Activated CD4-positive, alpha-beta T cell treated with anti-CD3 and anti-CD28 coated beads for 4 hours (primary cell): ENCODE measurements at regions not wholly inside any gene's neighbourhood (a gene's known extent, or its start where the extent isn't known, plus 50 kb on each side); places are given as distances from the start of the nearest gene placed in this dataset.
A peak's percentile ranks its signal among the peaks of the same experiment; 100 is the strongest.

Source experiments
- DNase-seq, 2 donors: peaks; one replicate each; pipeline ENCODE4 v3.0.0-alpha.2; 2020

GRCh38 chr3:182710557-182711157 is 82.6 kb upstream of the ATP11B start:
- DNase-seq = no peak

GRCh38 chr3:182711261-182711683 is 82.0 kb upstream of the ATP11B start:
- DNase-seq = no peak

GRCh38 chr3:182711853-182712252 is 81.5 kb upstream of the ATP11B start:
- DNase-seq = no peak

- DNase-seq = no peak
These were observed 80.2 kb upstream of the ATP11B start for GRCh38 chr3:182713111-182713510.

DNA sequence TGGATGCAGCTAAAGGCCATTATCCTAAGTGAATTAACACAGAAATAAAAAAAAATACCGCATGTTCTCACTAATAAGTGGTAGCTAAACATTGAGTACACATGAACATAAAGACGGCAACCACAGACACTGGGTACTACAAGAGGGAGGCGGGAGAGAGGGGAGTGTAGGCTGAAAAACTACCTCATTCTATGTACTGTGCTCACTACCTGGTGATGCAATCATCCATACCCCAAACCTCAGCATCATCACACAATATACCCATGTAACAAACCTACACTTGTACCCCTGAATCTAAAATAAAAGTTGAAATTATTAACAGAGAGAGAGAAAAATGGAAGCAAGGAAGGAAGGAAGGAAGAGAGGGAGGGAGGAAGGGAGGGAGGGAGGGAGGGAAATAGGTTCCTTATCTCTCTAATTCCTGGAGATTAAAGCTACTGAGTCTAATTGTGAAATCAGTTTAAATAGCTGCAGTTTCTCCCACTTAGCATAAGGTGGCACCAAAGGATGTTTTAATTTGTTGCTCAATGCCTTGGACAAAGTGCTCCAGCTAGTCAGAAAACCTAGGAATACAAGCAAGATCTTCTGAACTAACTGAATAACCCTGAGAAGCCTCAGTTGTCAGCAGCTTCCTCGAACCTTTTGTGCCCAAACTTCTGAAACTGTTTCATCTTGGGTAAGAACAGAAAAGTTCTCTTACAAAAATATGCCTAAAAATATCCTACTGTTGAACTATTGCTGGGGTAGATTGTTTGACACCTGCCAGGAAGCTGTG is 79.4 kb upstream of the ATP11B start:
- DNase-seq = peak in 1 of 2 donors; percentile 4

- DNase-seq = no peak
These were observed 78.3 kb upstream of the ATP11B start for GRCh38 chr3:182715006-182715405.

GRCh38 chr3:182716114-182716688 is 77.1 kb upstream of the ATP11B start:
- no peak for DNase-seq

GRCh38 chr3:182717216-182717615 is 76.1 kb upstream of the ATP11B start:
- DNase-seq = no peak

- DNase-seq = no peak
These were observed 70.4 kb upstream of the ATP11B start for GRCh38 chr3:182722907-182723306.

DNA sequence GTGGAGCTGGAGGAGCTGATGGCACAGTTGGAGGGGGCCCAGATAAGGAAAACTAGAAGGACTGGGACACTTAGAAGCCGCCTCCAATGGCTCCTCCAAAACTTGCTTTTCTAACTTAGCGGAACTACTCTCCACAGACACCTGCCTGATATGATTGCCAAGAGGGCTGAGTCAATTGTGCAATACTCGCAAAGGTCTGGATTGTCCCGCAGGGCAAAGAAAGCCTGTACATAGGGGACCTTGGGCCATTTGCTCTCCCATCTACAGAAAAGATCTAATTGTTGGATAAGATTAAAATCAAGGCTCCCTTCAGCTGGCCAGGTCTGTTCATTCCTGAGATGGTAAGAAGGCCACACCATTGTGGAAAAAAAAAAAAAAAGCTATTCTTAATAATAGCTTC is 69.7 kb upstream of the ATP11B start:
- no peak for DNase-seq

DNA sequence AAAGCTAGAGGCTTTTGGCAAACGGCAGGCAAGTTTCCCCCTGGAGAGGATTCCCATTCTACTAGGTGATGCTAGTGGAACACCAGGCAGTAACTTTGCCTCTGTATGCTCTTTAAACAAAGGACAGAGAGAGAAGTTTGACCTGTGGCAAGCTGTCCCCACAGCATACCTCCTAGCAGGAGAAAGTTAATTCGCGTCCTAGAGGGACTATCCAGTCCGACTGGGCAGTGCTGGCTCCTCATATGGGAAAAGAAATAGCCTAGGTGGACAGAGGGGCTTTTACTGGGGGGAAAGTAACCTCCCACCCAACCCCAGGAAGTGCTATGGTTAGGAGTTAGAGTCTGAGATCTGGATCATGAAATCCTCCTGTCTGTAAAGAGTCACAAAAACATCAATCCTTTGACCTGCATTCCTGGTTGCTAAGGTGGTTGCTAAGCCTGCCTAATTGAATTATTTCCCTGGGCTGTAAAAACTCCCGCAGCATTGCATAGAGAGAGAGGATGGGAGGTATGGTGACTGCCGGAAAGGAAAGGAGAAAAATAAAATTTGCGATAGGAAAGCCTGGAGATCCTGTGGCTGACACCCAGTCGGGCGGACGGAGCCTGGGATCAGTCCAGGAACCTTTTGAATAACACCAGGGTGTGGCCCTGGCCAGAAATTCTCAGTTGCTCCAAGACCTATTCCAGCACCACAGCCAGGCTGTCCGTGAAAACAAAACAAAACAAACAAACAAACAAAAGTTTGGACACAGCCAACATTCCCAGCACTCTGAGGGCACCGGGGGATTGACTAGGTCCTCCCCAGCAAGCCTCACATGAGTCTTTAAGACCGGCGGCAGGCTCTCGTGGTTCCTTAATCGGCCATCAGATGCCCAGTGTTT is 67.7 kb upstream of the ATP11B start:
- DNase-seq = no peak

DNA sequence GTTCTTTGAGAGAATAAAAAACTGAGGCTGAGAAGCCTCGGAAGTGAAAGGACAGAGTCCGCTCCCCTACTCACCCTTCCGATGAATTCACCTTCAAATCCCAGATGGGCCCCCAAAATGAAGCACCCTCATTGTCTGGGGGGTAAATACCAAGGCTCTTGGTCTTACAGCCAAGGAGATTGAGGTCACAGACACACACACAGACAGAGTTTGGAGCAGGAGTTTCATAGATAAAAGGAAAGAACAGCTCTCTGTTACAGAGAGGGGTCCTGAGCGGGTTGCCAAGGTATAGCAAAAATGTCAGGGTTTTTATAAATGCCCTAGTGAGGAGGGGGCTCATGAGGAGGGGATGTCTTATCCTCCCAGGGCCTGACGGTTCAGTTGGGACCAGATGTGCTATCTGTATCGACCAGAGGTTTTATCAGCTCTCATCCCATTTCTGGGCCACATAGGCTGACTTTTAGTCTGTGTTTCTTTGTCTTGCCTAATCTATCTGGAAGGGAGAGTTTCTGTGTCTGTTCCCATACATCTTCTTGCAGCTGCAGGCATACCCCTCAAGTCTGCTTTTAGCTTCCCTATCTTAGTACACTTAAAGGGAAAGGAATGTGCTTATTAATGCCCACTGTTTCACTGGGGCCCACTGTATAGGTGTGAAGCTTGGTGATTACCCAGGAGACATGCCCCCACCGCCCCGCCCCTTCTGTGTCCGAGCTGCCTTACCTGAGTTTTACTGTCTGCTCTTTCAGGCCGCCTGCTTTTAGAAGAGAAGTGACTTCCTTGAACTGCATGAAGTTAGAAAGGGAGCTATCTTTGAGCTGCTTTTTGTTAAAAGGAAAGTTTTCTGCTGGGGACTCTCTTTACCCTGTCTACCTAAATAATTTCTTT is 66.8 kb upstream of the ATP11B start:
- DNase-seq = no peak

DNA sequence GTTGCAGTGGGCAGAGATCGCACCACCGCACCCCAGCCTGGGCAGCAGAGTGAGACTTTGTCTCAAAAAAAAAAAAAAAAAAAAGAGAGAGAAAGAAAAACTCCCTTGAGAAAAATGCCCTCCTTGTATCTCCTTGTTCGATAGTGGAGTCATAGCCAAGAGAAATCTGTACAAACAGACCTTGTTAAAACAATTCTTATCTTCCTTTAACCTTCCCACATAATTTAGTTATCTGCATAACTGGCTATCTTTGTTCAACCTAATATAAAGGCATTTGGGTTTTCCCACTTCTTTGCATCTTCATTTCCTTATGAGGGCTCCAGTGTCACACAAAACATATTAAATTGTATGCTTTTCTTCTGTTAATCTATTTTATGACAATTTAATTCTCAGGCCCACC is 65.1 kb upstream of the ATP11B start:
- DNase-seq = no peak

DNA sequence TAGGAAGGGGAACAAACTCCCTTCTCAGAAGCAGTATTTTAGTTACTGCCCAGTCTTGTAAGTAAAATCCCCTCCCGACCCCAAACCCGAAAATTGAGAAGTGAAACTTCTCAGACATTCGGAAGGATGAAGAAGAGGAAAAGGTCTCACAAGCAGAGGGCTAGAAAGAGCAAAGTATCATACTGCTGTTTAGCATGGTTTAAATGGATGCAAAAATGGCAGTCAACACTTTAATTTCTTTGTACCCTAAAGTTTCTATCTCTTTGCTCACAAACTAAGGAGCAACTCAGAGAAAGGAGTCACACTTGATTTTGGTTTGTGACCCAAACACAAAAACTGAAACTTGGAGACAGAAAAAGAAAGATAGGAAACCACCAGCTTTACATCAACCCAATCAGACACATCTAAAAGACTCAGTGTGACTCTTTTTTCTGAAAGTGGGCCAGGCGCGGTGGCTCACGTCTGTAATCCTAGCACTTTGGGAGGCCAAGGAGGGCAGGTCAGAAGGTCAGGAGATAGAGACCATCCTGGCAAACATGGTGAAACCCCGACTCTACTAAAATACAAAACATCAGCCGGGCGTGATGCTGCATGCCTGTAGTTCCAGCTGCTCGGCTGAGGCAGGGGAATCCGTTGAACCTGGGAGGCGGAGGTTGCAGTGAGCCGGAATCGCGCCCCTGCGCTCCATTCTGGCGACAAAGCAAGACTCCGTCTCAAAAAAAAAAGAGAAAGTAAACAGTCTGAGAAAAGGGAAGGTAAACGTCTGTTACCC is 63.2 kb upstream of the ATP11B start:
- DNase-seq = no peak

DNA sequence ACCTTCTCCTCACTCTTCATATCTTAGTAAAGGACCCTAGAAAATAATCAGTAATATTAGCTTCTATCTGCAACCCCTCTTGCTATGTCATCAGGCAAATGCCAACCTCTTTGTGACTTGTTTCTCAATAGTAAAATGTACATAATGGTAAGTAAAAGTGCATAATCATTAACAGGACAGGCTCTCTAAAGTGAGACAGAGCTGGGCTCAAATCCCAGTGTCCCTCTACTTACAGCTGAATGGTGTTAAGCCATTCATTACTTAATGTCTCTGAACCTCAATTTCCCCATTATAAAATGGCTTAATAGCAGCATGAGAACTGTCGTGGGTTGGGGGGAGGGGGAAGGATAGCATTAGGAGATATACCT is 62.6 kb upstream of the ATP11B start:
- DNase-seq = no peak

DNA sequence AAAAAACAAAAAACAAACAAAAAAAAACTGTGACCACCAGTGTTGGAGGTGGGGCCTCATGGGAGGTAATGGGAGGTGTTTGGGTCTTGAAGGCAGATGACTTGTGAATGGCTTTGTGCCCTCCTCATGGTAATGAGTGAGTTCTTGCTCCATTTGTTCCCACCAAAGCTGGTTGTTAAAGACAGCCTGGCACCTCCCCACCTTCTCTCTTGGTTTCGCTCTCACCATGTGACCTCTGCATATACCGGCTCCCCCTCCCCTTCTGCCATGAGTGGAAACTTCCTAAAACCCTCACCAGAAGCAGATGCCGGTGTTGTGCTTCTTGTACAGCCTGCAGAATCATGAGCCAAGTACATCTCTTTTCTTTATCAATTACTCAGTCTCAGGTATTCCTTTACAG is 61.5 kb upstream of the ATP11B start:
- DNase-seq = no peak

GRCh38 chr3:182732232-182733015 is 60.9 kb upstream of the ATP11B start:
- DNase-seq = no peak

GRCh38 chr3:182735672-182736071 is 57.6 kb upstream of the ATP11B start:
- no peak for DNase-seq

DNA sequence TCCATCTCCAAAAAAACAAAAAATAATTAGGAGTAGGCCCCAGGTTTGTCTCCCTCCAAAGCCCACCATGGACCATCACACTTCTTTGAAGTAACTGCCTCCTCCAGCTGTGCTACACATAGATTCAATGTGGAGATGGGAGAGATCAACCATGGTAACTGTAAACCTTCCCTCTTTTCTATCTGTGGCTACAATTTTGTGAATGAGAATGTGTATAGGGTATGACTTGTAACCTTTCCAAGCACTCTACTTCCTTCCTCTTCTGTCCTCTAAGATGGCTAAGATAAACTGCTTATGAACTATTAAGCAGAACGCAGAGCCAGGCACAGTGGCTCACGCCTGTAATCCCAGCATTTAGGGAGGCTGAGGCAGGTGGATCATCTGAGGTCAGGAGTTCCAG is 55.5 kb upstream of the ATP11B start:
- DNase-seq = no peak

DNA sequence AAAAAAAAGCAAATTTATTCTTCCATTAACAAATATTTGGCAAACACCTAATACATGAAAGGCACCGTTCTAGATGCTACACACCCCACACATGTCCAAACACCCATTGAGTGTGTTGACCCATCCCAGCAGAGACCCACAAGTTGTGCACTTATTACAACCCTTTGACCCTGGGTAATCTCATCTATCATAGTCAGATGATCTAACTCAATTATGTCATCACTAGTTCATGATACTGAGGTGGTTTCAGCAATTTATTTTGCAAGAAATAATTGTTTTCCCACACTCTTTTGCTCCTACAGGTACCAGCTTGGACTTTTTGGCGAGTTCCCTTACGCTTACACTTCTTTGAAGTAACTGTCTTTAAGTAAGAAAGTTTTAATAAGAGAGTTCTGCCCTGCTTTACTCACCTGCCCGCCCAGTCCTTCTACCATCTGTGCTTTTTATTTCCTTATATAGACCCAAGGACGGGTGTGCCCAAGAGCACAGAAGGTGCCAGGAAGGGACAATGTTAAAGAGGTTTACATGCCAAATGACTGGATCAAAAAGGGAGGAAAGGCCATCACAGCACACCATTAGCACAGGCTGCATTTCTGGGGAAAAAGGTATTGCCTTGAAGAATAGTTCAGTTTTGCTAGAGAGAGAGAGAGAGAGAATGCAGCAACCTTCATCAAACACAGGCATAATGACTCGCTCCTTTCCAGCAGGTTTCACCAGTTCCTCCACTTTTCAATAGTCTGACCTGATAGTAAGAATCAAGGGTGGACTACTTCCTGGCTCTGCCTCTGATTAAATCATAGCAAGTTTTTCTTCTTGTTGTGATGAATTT is 54.5 kb upstream of the ATP11B start:
- DNase-seq = no peak
